ENCODE measurements at regions not wholly inside any gene's neighbourhood (a gene's known extent, or its start where the extent isn't known, plus 50 kb on each side); places are given as distances from the start of the nearest gene placed in this dataset.

GRCh38 chr4:24279469-24279868, 304.9 kb downstream of the DHX15 start:
- no peak for DNase-seq

DNA sequence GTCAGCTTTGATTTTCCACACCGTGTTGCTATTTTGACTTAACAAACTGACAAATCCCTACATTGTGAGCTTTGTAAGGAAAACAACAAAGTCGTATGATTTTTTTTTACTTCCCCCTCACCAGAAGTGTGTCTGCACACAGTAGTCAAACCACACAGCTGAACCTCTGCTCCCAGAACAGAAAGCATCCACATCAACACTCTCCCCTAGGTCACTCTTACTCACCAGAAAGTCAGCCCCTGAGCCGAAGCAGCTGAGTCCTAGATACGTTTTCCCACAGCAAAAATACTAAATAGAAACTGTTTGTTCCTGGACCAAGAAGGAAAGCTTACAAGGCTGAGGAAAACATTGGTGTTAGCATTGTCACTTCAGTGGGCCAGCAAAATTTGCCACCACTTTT, 305.7 kb downstream of the DHX15 start:
- DNase-seq = no peak

DNA sequence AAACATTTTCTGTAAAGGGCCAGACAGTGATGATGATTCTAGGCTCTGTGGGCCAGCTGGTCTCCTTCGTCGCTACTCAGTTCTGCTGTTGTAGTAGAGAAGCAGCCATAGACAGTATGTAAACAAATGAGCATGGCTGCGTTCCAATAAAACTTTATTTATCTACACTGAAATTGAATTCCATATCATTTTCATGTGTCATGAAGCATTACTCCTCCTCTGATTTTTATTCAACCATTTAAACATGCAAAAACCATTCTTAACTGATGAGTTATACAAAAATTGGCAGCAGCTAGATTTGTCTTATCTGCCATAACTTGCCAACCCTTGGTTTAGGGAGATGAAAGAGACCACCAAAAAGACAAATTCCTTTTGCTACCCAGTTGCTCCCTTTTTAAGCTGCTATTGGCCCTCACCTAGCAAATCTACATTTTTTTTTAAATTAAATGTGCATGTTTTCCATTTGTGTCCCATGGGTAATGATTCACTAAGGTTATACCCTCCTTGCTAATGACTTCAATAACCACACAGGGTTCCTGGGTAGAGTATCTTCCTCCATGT, 309.9 kb downstream of the DHX15 start:
- no peak for DNase-seq

DNA sequence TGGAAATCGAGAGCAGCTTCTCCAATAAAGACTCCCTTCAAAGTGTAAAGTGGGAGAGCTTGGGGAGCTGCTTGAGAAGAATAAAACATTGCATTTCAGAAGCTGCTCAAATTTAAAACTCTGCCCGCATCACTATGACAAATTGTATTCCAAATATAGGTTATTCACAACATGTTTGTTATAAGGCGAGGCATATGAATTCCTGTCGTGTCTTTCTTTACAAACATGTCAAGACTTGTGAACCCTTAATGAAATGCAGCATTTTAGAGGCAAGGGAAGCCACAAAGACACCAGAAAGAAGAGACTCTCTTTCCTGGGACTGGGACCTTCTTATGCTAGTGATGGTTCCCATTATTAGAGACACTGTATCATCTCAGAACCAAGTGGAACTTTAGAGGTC, 311.2 kb downstream of the DHX15 start:
- DNase-seq = no peak

- no peak for DNase-seq
These were observed 317.2 kb downstream of the DHX15 start for GRCh38 chr4:24266951-24267722.

DNA sequence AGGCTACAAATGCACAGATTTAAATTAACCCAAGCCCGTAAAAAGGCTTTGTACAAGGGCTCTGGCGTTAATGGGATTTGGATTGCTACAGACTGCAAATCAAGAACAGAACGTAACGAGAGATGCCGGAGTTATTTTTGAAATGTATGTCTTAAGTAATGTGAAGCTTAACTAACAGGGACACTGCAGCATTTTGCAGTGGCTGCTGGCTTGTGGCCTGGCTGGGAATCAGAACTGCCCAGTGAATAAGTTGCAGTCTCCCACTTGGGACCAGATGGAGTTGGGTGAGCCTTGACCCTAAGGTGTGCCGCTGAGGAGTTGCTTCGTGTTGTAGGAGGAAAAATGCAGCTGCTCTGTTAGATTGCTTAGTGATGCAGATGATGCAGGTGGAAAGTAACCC, 318.4 kb downstream of the DHX15 start:
- no peak for DNase-seq

DNA sequence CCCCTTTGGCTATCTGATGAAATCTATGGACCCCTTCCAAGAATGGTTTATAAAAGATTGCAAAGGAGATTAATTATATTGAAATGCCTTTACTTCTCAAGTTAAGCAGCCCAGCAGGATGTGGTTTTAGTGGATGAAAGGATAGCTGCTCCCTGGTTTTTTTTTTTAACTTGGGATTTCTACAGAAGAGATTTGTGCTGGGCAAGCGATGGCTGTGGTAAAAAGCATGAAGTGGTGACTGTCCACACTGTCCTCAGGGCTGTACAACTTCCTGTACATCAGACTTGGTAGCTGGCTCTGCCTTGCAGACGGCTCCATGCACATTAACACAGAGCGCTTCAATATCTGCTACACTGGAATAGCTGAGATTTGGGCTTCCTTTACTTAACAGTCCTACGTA, 321.7 kb downstream of the DHX15 start:
- no peak for DNase-seq

DNA sequence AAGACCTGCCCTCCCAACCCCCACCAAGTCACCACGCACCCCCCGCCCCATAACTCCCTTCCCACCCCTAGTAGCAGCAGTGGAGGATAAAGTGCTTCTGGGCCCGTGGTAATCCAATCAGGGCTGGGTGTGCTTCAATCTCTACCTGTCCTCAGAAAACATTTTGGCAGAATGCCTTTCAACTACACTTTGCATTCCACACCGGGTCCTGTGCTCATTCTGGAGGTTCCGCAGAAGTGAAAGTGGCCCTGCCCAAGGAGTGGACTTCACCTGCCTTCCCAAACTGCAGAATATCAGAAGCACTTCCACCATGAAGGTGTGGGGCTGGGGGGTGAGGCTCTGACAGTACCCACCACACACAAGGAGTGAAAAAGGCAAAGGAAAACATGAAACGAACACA, 322.3 kb downstream of the DHX15 start:
- DNase-seq = no peak

DNA sequence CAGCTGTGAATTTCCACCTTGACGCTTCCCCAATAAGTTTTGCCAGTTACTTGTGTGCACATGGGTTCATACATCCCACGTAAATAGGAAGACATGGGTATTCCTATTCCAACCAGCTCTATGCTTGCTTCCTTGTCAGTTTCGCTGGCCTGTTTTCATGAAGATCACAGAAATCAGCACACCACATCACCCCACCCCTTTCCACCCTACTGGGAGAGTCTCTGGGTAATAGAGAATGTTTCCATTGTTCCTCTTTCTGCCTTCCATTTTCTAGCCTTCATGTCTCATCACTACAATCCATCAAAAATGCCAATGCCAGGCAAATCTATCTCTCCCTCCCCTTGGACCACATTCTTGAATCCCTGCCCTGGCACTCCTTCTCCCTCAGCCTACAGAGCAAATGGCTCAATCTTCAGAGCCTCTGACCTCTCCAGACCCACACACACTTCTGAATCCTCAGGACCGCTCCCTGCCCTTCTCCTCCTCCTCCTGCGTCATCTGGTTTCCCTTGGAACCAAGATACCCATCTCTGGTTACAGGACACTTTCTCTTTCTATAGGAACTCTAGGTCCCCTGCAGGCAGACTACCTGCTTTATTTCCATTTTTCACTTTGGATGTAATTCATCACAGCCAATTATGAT, 323.3 kb downstream of the DHX15 start:
- DNase-seq = no peak

GRCh38 chr4:24260133-24260715, 324.1 kb downstream of the DHX15 start:
- no peak for DNase-seq

- DNase-seq = no peak
These were observed 327.8 kb downstream of the DHX15 start for GRCh38 chr4:24256547-24256946.

DNA sequence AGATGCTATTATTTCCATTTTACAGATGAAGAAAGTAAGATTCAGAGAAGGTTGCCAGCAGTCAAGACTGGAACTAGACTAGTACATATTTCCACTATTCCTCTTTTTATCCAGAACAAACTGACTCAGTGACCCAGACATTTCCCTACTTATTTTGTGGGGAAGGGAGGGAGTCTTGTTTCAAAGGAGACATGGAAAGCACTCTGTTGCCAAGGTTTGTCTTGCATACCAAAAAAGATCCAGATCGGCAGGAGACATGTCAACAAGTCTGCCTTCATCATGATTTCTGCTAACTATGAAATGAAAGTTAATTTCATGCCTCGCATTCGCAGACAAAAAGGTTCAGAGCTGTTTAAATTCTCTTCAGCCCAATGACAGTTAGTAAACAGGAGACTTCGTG, 328.3 kb downstream of the DHX15 start:
- no peak for DNase-seq

DNA sequence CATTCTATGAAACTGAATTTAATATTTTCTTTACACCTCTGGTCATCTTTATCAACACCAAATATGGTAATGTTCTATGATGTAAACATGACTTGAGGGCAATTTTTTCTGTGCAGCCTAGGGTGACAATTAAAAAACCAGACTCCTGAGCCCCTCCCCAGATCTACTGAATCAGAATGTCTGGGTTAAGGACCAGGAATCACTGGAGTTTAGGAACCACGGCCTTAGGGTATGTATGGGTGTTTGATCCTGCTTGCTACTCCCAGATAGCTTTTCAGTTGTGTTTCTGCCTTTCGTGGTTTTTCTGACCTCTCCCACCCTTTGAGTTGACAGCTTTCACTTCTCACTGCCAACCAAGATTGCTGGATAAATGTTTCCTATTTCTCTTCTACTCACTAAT, 332.2 kb downstream of the DHX15 start:
- no peak for DNase-seq

- no peak for DNase-seq
These were observed 332.8 kb downstream of the DHX15 start for GRCh38 chr4:24251589-24251988.

GRCh38 chr4:24249972-24250371, 334.4 kb downstream of the DHX15 start:
- DNase-seq = no peak

GRCh38 chr4:24248674-24249630, 335.4 kb downstream of the DHX15 start:
- DNase-seq = no peak

DNA sequence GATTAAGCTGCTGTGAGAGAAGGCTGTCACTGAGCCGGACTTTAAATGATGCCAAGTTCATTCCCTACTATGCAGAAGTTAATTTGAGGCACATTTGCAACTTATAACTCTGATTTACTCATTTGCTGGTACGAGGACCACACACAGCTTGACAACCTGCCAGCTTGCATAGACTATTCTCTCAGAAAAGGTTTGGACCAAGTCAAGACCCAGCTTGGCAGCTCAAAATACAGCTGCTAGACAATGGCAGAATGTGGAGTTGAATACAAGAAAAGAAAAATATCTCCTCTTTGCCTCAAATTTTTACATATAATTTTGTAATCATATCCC, 338.9 kb downstream of the DHX15 start:
- no peak for DNase-seq

GRCh38 chr4:24244663-24245490, 339.5 kb downstream of the DHX15 start:
- DNase-seq = no peak

GRCh38 chr4:24243641-24244040, 340.7 kb downstream of the DHX15 start:
- DNase-seq = no peak

DNA sequence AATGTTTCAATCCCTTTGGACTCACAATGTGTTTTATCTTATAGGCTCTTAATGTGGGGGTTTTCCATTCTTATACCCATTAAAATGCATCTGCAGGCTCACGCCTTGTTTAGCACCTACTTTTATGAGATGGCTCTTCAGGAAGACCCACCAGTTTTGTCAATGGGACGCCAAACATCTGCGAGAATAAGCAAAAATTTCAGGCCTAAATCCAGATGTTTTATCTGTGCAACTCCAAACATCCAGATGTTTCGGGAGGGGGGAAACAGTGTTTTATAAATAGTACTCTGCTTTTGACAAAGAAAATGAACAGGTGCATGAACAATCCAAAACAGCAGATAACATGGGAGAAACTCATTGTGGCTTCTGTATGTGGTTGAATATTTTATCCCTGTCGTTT, 342.8 kb downstream of the DHX15 start:
- no peak for DNase-seq

DNA sequence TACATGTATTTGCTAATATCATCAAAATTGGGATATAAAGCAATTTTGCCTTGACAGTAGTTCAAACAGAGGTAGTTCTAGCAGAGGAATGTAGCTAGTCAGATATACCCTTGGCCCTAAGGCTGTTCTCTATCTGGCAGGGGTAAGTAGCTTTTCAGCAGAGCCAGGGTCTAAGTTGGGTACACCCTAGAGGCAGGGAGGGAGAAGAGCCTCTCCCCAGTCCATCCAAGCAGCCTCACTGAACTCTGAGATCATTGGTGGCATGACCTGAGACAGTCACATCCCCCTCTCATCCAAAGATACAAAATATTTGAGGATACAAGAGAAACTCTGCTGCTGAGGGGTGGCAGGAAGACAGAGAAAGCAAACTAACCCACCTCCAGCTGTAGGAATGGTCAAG, 343.7 kb downstream of the DHX15 start:
- no peak for DNase-seq

GRCh38 chr4:24237709-24238108, 346.6 kb downstream of the DHX15 start:
- DNase-seq = no peak

Measured in stimulated activated CD4-positive, alpha-beta T cell treated with anti-CD3 and anti-CD28 coated beads, Interleukin-15, amount 100 ng/mL, for 24 hours (primary cell).